BJ (cell line): ENCODE measurements at regions not wholly inside any gene's neighbourhood (a gene's known extent, or its start where the extent isn't known, plus 50 kb on each side); places are given as distances from the start of the nearest gene placed in this dataset.
A peak's percentile ranks its signal among the peaks of the same experiment; 100 is the strongest.

ENCODE experiments used
- CTCF ChIA-PET: fragments of 350-600 bp; formaldehyde crosslinking; extraction: SDS; loops from one replicate; lab custom pipeline; 2021; ENCODE audit warnings: antibody characterized with exemption, inconsistent platforms; lab: Yijun Ruan, JAX
- POLR2A ChIA-PET: fragments of 300-600 bp; sonication (Branson Sonifier 250); formaldehyde crosslinking; extraction: SDS; loops from one replicate; lab custom pipeline; 2021; ENCODE audit warnings: antibody characterized with exemption; lab: Charles Lee
- DNase-seq: peaks from one replicate; pipeline ENCODE4 v3.0.0-alpha.2; 2011; ENCODE audit warnings: low read depth
- H3K27me3 ChIP-seq: 2 replicates; pipeline ENCODE4 v1.6.0; 2011; ENCODE audit warnings: low read length; ENCODE audit not compliant: control insufficient read depth, insufficient read depth
- H3K36me3 ChIP-seq: 2 replicates; pipeline ENCODE4 v1.5.1; 2011; ENCODE audit warnings: low read length; ENCODE audit not compliant: control insufficient read depth, insufficient read depth
- H3K4me3 ChIP-seq: 2 replicates; pipeline ENCODE4 v1.5.1; 2011; ENCODE audit warnings: low read depth, mild to moderate bottlenecking, control low read depth, low read length
- CTCF ChIP-seq: IDR thresholded peaks from 2 replicates; pipeline ENCODE4 v1.5.1; 2011; ENCODE audit warnings: low read depth, mild to moderate bottlenecking, control low read depth, inconsistent platforms, low read length, moderate library complexity; ENCODE audit not compliant: insufficient read depth

DNA sequence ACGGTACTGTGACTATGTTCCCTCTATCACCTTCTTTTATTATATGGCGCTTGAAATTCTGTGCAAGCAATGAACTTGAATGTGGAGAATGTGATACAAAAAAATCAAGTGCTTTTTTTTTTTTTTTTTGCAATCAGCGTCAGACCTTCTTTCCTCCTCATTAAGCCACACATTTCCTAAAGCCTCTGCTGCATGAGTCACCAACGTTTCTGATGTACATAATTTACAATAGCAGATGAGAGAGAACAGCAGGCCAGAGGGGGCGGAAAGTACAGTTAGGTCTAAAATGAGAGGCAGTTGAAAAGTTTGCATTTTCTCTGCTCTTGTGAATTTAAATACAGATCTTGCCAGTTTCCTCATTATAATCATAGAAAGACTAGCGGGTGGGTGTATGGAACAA lies 114.6 kb upstream of the RIPOR2 start:
- TF ChIP-seq CTCF, result no peak
- Histone ChIP-seq H3K4me3 (no peak overlapping the region), H3K36me3 (no peaks in the 10 kb centered on the region), H3K27me3 (no peaks in the 10 kb centered on the region)
- CTCF ChIA-PET, result interaction anchor here (1.9 kb wide), 1 partner anchor 23 kb away, joined by 5 read pairs; no protein-coding TSS in a partner anchor
- peak; percentile 41 for DNase-seq
- POLR2A ChIA-PET, result no interaction called here

DNA sequence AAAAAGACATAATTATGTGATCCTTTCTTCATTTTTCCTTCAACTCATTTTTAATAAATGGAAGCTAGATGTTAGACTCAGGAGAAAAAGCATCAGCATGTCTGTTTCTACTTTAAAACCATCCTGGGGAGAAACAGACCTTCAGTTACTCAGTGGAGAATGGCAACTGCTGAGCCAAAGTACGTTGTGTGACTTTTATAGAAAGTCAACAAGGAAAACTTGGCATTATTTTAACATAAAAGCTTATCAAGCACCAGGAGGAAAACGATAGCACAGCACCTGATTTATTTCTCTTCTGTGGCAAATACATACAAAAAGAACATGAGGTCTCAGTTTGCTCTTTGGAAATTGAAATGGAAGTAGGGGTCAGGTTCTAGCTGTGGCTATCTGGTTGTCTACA lies 115.3 kb upstream of the RIPOR2 start:
- Histone ChIP-seq H3K27me3 (no peaks in the 10 kb centered on the region), H3K4me3 (no peak overlapping the region), H3K36me3 (no peaks in the 10 kb centered on the region)
- POLR2A ChIA-PET, result no interaction called here
- no peak for TF ChIP-seq CTCF
- CTCF ChIA-PET, result no interaction called here
- no peak for DNase-seq

DNA sequence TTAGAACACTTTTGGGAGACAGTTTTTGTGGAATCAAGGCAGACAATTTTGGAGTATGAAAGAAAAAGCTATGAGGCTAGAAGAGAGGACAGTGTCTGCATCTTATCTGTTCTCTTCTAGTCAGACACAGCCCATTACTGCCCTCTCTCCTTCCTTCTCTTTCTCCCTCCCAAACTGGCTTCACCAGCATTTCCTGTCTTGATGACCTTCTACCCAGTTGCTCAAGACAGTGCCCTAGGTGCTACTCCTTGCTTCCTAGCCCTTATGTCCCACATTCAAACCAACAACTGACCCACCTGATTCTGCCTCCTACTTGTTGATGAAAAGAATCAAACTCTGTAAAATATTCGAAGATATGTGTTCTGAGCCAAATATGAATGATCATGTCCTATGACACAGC lies 116.4 kb upstream of the RIPOR2 start:
- no peak overlapping the region for H3K4me3 ChIP-seq
- ChIA-PET CTCF (interaction anchor here (1.2 kb wide), 1 partner anchor 19 kb away, joined by 4 read pairs; no protein-coding TSS in a partner anchor), POLR2A (interaction anchor here (0.9 kb wide), 1 partner anchor 16 kb away, joined by 3 read pairs; no protein-coding TSS in a partner anchor)
- DNase-seq, result no peak
- H3K36me3 ChIP-seq, result no peaks in the 10 kb centered on the region
- H3K27me3 ChIP-seq, result no peaks in the 10 kb centered on the region
- TF ChIP-seq CTCF, result no peak

DNA sequence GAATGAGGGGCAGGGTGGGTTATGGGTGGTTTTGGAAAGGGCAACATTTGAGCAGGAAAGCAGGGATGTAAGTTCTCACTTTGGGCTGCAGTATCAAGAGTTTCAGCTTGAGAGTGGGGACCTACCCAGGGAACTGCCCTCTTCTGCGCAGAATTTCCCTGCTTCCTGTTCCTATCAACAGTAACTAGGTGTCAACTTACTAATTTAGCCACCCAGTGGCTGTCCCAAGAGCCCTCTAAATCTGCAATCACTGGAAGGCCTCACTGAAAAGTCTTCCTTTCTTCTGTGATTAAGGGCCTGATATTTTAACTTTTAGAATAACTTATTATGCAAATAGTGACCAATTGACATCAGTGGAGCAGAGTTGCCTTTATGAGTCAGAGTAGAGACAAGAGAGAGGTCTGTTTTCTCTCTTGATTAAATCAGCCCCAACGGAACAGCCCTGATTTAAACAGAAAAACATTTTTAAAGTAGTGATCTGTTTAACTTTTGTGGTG lies 118.2 kb upstream of the RIPOR2 start:
- ChIA-PET POLR2A (no interaction called here), CTCF (interaction anchor here (1.0 to 1.8 kb wide), 8 partner anchors 9 to 313 kb away, joined by 3 to 5 read pairs (median 3); no protein-coding TSS in a partner anchor)
- H3K36me3 ChIP-seq, result no peaks in the 10 kb centered on the region
- no peak for TF ChIP-seq CTCF
- H3K4me3 ChIP-seq, result no peak overlapping the region
- peak; percentile 63 for DNase-seq
- no peaks in the 10 kb centered on the region for H3K27me3 ChIP-seq

DNA sequence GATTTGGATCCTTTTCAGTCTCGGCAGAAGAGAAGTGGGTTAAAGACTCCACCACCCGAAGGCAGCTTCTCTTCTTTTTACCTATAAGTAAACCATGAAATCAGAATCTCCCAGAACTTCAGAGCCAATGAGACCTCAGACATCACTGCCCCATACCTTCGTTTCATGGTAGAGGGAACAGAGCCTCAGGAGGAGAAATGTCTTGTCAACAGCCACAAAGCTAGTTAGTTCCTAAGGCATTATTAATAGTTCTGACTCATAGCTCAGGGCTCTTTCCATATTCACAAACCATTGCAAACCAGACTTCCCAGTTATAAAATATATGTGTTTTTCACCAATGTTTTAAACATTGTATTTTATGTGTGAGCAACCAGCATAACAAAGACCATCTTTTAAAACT lies 118.7 kb upstream of the RIPOR2 start:
- CTCF ChIA-PET, result interaction anchor here (0.8 to 1.8 kb wide), 9 partner anchors 8 to 313 kb away, joined by 3 to 5 read pairs (median 3); no protein-coding TSS in a partner anchor
- POLR2A ChIA-PET, result interaction anchor here (0.6 kb wide), 2 partner anchors 8 to 146 kb away, joined by 3 to 5 read pairs; no protein-coding TSS in a partner anchor
- no peak for TF ChIP-seq CTCF
- H3K4me3 ChIP-seq, result no peak overlapping the region
- no peaks in the 10 kb centered on the region for H3K27me3 ChIP-seq
- H3K36me3 ChIP-seq, result no peaks in the 10 kb centered on the region
- DNase-seq, result peak; percentile 70
